Right forelimb (tissue), 1 donor: ENCODE measurements at regions not wholly inside any gene's neighbourhood (a gene's known extent, or its start where the extent isn't known, plus 50 kb on each side); places are given as distances from the start of the nearest gene placed in this dataset.
"Not testable (repeated sequence)": the region's sequence is repeated elsewhere in the genome, so short reads cannot be mapped to it uniquely, and the experiment has no call there.

Source experiments
- DNase-seq: peaks from one replicate; pipeline ENCODE4 v3.0.0-alpha.2; 2018

DNA sequence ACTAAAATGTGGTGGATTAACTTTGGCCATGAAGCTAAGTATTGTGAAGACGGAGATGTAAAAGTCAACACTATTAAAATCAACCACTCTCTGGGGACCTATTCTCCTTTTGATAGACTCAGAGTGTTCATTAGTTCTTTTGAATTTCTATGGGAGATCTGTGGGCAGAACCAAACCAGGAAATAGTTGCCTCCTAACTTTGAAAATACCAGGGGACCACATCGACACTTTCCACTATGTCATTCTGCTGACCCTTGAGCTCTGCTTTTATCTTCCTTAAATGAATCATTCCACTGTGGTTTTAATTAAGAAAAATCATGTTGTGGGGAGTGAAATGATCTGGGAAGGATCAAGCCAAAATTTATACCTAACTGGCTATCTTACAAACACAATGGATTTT, 960.5 kb downstream of the GATA3 start:
- no peak for DNase-seq

DNA sequence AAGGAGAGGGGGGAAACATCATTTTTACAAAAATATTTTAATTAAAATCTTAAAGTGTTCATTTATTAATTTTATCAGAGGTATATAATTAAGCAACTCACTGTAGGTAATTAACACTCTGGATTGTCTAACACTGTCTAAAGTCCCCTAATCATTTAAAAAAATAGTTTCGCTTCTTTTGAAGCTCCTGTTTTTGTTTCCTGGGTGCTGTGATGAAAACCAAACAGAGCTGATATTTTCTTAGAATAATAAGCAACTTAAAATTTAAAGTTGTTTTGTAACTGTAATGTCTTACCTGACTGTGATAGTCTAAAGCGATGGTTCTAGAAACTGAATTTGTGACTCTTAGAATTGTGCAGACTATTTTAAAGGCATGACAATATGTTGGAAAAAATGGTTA, 961.0 kb downstream of the GATA3 start:
- no peak for DNase-seq

DNA sequence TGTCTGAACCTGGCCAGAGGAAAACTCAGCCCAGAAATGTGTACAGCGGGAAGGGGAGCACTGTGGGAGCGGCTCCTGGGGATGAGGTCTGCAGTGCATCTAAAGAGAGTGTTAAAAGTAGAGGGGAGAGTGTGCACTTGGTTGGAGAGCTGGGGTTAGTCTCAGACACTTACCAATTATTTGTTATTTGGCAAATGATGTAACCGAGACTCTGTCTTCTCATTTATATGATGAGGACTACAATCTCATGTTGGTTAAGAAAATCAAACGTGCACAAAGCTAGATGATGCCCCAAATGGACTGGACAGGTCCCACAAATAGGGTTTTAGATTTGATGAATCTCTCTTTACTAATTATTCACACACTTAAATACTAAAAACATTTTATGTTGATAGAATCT, 962.4 kb downstream of the GATA3 start:
- DNase-seq = no peak

DNA sequence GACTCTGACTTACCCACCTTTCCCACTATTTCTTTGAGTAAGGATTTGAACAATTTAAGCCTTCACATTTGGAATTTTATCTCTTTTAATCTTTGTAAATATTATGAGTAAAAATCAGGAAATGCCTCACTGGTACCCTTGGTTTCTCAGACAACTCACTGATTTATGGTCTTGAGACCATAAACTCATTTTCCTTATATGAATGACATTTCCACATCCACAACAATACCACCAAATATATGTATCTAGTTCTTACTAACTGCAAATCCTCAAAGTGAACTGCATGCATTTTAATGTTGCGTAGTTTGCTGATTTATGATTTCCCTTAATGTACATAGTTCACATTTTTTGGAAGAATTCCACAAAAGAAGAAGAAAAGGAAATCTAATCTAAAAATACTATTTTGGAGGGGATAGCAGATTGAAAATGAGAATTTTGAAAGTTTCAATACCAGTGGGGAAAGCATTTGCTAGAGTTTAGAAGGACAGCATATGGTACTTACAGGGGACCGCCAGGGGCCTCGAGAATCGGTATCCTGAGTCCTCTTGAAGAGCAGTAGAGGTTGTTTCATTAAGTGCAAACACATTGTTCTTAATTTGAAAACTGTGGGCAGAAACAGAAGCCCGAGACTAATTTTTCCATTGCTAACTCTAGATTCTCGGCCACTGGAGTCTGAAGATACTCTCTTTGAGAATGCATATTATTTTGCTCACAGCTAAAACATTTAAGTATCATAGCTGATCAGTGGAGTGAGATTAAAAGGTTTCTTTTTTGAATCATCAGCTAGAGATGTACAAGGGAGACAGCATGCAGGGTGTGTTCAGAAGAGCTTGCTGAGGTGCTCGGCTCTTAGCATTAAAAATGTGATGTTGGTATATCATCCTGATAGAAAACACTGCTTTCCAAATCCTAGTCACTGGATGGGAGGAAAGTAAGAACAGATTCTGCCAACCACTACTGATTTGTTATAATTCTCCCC, 964.0 kb downstream of the GATA3 start:
- DNase-seq = no peak

DNA sequence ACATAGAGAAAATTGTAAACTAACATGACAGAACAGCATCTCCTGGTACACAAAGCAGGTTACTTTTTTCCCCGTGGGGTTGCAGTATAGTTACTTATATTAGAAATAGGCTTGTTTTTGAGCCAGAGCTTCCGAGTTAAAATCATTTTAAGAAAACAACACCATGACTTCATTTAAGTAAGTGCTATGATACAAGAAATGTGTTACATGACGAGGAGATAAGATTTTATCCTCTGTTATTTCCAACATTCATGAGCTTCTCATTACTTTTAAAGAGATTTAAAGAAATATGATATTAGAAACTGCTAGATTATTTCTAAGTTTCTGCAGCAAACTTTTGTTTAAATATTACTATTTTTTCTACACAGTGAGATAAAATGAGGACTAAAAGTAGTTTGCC, 968.7 kb downstream of the GATA3 start:
- no peak for DNase-seq

DNA sequence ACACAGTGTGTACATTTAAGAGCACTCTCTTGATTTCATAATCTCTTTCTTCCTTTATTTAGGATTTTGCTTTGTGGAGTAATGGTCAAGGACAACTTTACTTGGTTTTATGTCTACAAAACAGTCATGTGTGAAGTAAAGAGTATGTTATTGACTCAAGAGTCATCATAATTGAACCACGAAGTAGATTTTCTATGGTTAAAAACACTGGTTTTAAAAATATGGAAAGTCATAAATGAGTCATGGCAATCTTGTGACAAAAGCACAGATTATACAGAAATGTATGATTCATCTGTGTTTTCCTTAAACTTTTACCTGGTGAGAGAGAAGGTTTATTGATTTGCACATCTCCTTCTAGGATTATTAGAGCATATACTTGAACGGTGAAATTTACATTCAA, 969.7 kb downstream of the GATA3 start:
- DNase-seq = no peak

DNA sequence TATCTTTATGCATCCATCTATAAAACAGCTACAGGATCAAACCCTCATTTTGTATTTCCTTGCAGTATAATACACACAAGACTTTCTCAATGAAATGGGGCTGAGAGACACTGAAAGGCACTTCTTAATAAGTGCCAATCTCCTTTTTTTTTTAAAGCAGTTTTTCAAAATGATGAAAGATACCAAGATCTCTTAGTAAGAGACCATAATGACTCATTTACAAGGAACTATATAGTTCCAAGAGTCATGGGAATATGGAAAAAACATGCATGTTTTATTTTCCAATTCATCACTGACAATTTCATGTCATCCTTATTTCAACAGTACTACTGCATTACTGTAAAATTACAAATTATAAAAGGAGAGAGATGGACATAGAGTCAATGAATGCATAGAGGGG, 973.7 kb downstream of the GATA3 start:
- DNase-seq = no peak

DNA sequence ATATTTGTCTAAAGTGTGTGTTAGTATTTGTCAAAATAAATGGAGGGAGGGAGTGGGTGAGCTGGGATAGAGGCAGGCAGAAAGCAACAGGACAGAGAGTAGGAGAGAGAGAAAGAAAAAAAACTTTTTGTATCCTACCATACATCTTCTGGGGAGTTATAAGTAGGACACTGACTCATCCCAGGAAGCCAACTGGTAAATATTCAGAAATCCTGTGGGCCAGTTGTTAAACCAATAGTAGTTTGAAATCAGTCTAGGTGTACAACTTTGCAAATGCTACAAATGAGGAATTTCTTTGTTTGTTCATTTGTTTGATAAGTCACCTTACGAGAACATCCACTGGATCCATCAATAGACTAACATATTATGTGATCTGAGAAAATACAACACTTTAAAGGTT, 980.9 kb downstream of the GATA3 start:
- DNase-seq = no peak

DNA sequence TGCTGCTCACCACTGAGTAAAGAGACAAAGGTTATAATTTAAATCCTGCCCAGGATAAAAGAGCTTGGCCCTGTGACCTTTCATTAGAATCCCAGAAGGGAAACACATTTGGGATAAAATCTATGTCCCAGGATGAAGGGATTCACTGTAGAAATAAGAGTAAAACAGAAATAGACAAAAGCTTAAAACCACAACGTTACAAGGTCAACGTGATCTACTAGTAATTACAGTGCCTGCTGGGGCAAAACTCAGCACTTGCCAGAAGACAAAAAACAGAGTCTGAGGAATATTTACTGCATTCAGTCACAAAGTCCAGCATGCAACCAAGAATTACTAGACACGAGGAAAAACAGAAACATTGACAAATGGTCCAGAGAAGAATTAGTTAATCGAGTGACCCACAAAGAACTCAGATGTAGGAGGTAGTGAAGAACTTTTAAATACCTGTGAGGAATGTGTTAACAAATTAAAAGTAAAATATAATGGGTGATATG, 982.3 kb downstream of the GATA3 start:
- DNase-seq = no peak

DNA sequence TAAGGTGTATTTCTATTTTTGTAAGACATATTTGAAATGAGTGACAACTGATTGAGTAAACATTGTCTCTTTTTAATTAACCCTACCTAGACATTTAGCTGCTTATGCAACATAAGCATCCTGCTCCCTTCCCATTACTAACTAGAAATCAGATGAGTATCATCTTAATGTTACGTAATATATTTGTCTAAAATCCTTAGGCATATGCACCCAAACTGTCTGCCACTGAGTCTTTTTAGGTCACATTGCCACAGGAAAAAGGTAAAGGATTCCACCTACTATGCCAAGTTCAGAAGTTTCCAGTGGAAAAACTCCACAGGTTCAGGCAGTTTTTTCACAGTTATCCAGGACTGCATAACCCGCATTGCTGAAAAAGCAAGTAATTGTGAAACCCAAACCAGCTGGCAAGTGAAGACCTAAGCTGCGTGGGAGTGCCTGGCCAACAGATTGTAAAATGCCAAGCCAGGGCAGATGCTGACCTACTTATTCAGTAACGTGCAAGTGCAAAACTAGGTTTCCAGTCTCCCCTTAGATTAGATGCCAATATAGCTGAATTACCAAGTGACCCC, 983.7 kb downstream of the GATA3 start:
- DNase-seq = no peak

DNA sequence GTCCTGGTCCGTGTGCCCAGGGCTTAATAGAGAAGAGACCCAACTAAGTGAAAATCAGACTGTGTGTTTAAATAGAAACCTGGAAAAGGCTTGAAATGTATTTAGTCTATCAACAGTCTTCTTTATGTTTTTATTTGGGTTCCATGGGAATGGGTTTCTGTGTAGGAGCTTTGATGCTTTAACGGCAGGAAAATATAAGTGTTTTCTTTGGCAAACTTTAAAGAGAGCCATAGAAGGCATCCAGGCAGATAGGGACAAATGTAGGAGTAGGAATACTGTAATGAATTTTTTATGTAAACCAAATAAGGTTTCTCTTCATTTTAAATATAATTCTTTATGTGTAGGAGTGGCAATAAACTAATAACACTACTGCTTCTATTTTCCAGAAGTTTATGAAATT, 989.0 kb downstream of the GATA3 start:
- DNase-seq = no peak

DNA sequence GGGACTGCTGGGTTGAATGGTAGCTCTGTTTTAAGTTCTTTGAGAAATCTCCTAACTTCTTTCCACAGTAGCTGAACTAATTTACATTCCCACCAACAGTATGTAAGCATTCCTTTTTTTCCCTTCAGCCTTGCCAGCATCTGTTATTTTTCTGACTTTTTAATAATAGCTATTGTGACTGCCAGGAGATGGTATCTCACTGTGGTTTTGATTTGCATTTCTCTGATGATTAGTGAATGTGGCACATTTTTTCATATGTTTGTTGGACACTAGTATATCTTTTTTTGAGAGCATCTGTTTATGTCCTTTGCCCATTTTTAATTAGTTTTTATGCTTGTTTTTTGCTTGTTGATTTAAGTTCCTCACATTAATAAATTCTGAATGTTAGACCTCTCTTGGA, 990.8 kb downstream of the GATA3 start:
- DNase-seq = no peak

DNA sequence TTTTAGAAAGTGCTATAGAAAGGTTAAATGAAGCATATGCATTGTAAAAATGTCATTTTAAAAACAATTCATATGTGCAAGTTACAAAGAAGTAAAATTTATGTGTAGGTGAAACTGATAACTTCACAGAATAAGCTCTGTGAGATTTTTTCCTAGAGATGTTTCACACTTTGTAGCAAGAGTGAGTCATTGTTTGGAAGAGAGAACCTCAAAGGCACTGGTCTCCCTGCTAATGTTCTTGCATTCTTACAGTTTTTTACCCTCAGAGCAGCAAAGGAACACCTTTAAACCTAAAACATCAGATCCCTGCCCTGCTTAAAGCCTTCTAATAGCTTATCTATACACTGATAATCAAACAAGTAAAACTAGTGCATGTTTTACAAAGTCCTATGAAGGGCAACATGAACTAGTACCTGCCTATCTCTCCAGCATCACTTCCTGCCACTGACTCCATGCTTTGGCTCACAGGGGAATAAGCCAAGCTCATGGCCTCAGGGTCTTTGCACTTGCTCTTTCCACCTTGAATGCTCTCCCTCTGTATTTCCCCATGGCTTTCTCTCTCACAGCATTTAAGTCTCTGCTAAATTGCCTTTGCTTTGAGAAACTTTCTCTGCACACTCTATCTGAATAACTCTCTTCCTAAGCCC, 997.0 kb downstream of the GATA3 start:
- DNase-seq = no peak

DNA sequence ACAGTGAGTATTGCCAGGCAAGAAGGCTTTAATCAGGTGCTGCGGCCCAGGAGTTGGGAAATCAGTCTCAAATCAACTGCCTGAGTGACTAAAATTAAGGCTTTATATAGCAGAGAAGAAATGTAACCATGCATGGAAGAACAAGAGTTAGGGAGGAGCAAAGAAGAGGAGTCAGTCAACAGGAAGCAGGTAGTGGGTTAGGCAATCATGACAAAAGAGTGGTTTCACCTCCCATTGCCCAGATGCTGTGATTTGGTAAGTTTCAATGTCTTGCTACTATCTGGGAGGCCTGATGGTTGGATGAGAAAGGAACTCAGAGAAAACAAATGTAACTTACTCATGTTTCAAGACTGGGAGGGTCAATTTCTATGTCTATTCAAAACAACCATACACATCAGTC, 998.3 kb downstream of the GATA3 start:
- DNase-seq = no peak

DNA sequence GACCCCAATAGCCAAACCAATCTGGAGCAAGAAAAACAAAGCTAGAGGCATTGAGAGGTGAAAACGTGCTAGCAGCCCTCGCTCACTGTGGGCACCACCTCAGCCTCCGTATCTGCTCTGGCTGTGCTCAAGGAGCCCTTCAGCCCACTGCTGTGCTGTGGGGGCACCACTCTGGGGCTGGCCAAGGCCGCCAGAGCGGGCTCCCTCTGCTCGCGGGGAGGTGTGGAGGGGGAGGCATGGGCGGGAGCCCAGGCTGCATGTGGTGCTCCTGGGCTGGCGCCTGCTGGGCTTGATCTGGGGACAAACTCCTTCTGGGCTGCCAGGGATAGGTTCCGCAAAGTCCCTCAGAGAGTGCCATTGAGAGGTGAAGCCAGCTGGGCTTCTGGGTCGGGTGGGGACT, 1002.0 kb downstream of the GATA3 start:
- DNase-seq = no peak

DNA sequence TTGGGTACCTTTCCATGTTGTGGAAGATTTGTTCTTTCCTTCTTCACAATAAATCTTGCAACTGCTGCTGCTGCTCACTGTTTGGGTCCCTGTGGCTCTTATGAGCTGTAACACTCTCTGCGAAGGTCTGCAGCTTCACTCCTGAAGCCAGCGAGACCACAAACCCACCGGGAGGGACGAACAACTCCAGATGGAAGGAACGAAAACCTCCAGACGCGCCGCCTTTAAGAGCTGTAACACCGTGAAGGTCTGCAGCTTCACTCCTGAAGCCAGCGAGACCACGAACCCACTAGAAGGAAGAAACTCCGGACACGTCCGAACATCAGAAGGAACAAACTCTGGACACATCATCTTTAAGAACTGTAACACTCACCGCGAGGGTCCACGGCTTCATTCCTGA, 1002.8 kb downstream of the GATA3 start:
- not testable (repeated sequence) for DNase-seq

DNA sequence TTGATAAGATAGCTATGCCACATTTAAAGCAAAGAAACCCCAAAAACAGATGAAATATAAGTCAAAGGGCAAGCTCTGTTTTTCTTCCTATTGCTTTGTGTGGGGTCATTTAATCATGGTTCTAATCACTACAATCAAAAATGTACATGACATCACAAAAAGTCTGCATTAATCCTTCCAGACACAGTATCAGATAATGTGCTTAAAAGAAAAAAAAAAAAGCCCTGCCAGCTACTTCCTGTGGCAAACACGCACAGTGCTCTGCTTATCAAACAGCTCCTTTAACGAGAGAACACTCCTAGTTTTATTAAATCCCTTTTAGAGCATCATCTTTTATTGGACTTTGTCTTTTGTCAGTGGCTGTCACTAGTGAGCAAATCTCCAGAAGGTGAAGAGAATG, 1005.8 kb downstream of the GATA3 start:
- no peak for DNase-seq

DNA sequence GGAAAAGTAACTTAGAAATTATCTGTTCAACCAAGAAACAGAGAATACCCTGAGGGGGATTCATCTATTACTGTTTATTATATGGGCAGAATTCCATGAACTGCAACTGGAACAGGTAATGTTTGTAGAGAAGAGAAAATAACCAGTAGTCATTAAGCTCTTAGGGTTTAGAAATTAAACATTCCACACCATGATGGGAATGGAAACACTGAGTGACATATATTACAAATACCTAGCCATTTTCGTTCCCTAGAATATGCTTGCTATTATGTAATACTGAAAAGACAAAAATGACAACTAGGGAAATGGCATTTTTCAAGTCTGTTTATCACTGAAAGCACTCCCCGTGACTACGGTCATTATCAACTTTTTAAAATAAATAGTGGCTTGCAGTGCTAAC, 1007.4 kb downstream of the GATA3 start:
- no peak for DNase-seq

DNA sequence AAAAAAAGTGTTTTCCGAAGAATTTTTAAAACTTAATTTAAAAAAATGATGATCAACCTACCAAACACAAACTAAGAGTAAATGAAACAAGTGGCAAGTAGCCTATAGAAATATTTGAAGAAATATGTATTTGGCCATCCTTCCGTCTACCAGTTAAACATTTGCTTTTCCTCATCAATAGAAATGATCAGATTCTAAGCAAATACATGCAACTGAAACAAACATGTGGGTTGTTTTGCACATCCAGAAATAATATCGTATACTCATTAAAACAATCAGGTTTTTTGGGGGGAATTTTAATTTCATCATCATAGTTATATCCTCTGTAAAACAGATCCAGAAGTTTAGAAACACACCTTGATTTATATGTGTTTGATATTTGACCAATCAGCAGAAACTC, 1011.7 kb downstream of the GATA3 start:
- DNase-seq = no peak

DNA sequence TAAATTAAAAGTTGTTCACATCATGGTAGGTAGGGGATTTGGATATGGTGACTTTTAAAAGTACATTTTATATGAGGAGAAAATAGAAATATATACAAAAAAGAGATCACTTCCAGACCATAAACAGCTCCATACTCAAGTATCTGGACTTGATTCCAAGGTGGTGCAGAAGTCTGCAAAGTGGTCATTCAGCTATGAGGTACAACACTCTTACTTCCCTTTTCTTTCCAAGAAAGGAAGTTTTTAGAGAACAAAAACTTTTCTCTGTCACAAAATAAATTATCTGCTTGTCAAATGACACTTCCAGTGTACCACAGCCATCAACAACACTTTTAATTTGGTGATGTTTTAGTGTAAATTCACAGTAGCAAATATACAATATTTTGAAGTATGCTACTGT, 1013.5 kb downstream of the GATA3 start:
- DNase-seq = no peak

DNA sequence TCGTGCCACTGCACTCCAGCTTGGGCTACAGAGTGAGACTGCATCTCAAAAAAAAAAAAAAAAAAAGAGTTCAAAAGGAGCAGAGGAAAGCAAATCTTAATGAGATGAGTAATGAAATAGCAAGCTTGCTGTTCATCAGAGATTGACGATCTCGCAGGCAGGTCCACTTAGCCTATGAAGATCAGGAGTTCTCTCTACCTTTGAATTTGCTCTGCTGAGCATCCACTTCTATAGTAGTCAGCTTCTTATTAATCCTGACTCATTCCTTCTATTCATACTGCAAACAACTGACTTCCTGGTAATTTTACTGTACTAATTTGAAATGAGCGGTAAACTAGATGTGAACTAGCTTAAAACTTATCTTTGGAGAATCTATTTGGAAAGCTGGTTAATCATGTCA, 1014.6 kb downstream of the GATA3 start:
- DNase-seq = no peak

DNA sequence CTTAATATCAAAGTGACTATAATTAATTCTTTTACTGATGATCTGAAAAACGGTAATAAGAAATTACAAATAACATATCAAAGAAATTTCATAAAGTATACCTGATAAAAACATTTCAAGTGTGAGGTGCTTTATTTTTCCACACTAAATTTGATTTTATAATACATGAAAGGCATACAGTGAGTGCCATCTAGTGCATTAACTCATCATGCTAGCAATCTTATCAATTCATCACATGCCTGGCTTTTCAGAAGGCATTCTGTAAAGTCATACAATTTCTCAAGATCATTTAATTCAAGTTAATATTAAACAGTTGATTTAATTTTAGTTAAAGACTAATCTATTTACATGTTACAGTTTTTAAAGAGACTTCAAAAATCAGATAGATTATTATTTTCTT, 1020.9 kb downstream of the GATA3 start:
- no peak for DNase-seq

DNA sequence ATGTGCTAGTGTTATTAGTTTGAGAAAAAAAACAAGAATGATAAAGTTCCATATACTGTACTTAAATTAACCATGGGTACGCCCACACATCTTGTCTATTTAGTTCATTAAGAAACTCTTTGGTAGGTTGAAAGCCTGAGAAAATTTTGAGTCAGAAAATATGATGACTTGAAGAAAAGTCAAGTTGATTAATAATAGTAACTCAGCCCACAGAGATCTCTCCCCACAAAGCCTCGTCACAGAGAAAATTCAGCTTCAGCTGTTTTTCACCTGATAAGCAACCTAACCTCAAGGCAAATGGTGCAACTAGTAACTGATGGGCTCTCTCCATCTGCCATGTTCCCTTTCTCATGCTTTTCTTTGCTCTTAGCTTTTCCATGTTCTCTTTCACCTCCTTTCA, 1021.6 kb downstream of the GATA3 start:
- DNase-seq = no peak

DNA sequence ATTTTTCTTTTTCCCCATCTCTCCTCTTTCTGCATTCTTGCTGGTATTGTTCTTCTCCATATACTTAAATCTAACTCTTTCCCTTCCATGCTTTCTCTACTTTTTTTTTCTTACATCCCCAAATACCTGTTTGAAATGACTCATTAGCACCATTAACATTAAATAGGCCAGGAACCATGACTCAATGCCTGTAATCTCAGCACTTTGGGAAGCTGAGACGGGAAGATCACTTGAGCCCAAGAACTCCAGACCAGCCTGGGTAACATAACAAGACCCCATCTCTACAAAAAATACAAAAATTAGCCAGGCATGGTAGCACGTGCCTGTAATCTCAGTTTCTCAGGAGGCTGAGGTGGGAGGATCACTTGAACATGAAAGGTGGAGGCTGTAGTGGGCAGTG, 1026.8 kb downstream of the GATA3 start:
- DNase-seq = no peak
